ENCODE measurements at regions not wholly inside any gene's neighbourhood (a gene's known extent, or its start where the extent isn't known, plus 50 kb on each side); places are given as distances from the start of the nearest gene placed in this dataset.
A peak's percentile ranks its signal among the peaks of the same experiment; 100 is the strongest.

GRCh38 chr3:18778094-18778493, 353.0 kb upstream of the SATB1 start:
- no peak for DNase-seq (ENCODE audit: low read depth in 2 of 2, low spot score in 1 of 2)

GRCh38 chr3:18775501-18775900, 350.4 kb upstream of the SATB1 start:
- DNase-seq (ENCODE audit: low read depth in 2 of 2, low spot score in 1 of 2): no peak

GRCh38 chr3:18774319-18775088, 349.4 kb upstream of the SATB1 start:
- no peak for DNase-seq (ENCODE audit: low read depth in 2 of 2, low spot score in 1 of 2)

GRCh38 chr3:18772699-18773305, 347.7 kb upstream of the SATB1 start:
- DNase-seq (ENCODE audit: low read depth in 2 of 2, low spot score in 1 of 2): no peak

GRCh38 chr3:18771931-18772330, 346.8 kb upstream of the SATB1 start:
- no peak for DNase-seq (ENCODE audit: low read depth in 2 of 2, low spot score in 1 of 2)

GRCh38 chr3:18770800-18771199, 345.7 kb upstream of the SATB1 start:
- no peak for DNase-seq (ENCODE audit: low read depth in 2 of 2, low spot score in 1 of 2)

- DNase-seq (ENCODE audit: low read depth in 2 of 2, low spot score in 1 of 2): no peak
These were observed 342.7 kb upstream of the SATB1 start for GRCh38 chr3:18767756-18768303.

- no peak for DNase-seq (ENCODE audit: low read depth in 2 of 2, low spot score in 1 of 2)
These were observed 341.8 kb upstream of the SATB1 start for GRCh38 chr3:18766974-18767373.

- no peak for DNase-seq (ENCODE audit: low read depth in 2 of 2, low spot score in 1 of 2)
These were observed 340.5 kb upstream of the SATB1 start for GRCh38 chr3:18765662-18766061.

GRCh38 chr3:18765161-18765560, 340.0 kb upstream of the SATB1 start:
- DNase-seq (ENCODE audit: low read depth in 2 of 2, low spot score in 1 of 2): no peak

- DNase-seq (ENCODE audit: low read depth in 2 of 2, low spot score in 1 of 2): no peak
These were observed 336.4 kb upstream of the SATB1 start for GRCh38 chr3:18761530-18761929.

- no peak for DNase-seq (ENCODE audit: low read depth in 2 of 2, low spot score in 1 of 2)
These were observed 333.0 kb upstream of the SATB1 start for GRCh38 chr3:18758047-18758704.

- DNase-seq (ENCODE audit: low read depth in 2 of 2, low spot score in 1 of 2): no peak
These were observed 332.3 kb upstream of the SATB1 start for GRCh38 chr3:18757476-18757875.

- DNase-seq (ENCODE audit: low read depth in 2 of 2, low spot score in 1 of 2): no peak
These were observed 327.3 kb upstream of the SATB1 start for GRCh38 chr3:18752273-18752934.

- DNase-seq (ENCODE audit: low read depth in 2 of 2, low spot score in 1 of 2): no peak
These were observed 326.4 kb upstream of the SATB1 start for GRCh38 chr3:18751514-18751913.

- no peak for DNase-seq (ENCODE audit: low read depth in 2 of 2, low spot score in 1 of 2)
These were observed 322.2 kb upstream of the SATB1 start for GRCh38 chr3:18747383-18747782.

- no peak for DNase-seq (ENCODE audit: low read depth in 2 of 2, low spot score in 1 of 2)
These were observed 320.3 kb upstream of the SATB1 start for GRCh38 chr3:18745472-18745871.

GRCh38 chr3:18744472-18744871, 319.3 kb upstream of the SATB1 start:
- no peak for DNase-seq (ENCODE audit: low read depth in 2 of 2, low spot score in 1 of 2)

GRCh38 chr3:18743761-18744160, 318.6 kb upstream of the SATB1 start:
- DNase-seq (ENCODE audit: low read depth in 2 of 2, low spot score in 1 of 2): no peak

- peak; percentile 21 to 43 for DNase-seq (ENCODE audit: low read depth in 2 of 2, low spot score in 1 of 2)
These were observed 315.8 kb upstream of the SATB1 start for GRCh38 chr3:18740631-18741583.

- no peak for DNase-seq (ENCODE audit: low read depth in 2 of 2, low spot score in 1 of 2)
These were observed 313.9 kb upstream of the SATB1 start for GRCh38 chr3:18739099-18739433.
